NCI-H510A treated with DMSO at 0.1 percent for 48 hours (cell line): ENCODE measurements at regions not wholly inside any gene's neighbourhood (a gene's known extent, or its start where the extent isn't known, plus 50 kb on each side); places are given as distances from the start of the nearest gene placed in this dataset.

Source experiments
- DNase-seq: peaks from one replicate; lab custom pipeline; 2025; lab: John Stamatoyannopoulos, UW

GRCh38 chr15:25504307-25504706 lies 65.5 kb upstream of the UBE3A start:
- no peak for DNase-seq

DNA sequence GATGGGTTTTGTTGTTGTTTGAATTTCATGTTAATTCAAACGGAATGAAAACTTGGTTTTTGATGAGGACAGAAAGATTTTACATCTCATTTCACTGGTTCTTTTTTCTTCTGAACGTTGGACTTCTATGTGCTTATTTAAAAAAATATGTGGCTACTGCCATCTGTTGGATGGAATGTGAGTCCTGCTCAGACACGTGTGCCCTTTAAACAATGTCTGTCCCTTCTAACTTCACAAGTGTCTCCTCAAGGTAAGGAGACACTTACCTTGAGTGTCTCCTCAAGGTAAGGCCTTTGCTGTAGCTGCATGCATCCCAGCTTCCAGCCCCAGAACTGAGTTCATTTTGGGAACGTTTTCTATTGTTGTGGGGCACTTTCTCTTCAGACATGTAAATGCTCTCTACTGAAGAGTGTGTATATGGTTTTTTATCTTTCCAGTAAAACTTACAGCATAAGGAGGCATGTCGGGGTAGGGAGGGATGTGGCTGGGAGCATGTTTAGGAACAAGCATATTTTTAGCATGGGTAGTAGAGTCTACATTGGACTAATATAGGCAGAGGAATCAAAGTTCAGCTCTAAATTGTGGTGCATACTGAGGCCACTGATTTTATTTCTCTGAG lies 63.1 kb upstream of the UBE3A start:
- DNase-seq, result peak; percentile 6

- no peak for DNase-seq
Measured at GRCh38 chr15:25498835-25499234, 60.0 kb upstream of the UBE3A start.

DNA sequence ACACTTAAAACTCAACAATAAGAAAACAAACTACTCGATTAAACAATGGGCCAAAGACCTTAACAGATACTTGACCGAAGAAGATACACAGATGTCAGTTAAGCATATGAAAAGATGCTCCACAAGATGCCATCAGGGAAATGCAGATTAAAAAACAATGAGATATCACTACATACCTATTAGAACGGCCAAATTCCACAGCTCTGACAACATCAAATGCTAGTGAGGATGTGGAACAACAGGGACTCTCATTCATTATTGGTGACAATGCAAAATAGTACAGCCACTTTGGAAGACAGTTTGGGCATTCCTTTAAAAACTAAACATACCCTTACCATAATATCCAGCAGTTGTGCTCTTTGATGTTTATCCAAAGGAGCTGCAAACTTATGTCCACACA lies 59.1 kb upstream of the UBE3A start:
- DNase-seq, result no peak

DNA sequence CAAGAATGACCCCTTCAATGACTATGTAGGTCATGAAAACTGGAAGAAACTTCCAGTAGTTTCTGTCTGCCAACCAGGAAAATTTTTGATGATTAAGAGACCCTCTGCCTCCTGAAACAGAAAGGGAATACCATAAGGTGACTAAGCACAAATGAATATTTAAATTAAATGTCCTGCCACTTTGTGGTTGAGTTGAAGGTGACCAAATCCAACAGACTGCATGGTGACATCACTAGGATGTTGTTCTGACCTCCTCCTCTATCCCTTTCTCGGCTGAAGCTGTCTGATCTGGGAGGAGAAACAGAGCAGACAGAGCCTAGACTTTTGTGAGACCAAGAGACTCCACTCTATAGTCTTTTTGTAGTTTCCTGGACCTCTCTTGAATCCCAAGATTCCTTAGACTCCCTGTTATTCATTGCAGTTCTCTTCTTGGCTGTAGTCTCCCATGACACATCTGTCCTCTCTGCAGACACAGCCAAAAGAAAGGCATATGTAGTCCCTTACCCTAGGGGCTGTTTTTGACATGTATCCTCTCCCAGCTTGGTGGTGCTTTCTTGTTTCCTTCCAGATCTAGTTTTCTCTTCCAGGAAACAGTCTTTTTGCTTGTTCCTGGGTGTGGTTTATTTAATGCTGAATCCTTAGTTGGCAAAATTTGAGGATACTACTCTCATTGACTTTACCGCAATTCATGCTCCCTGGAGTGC lies 55.2 kb upstream of the UBE3A start:
- DNase-seq, result no peak

GRCh38 chr15:25492315-25492714 lies 53.5 kb upstream of the UBE3A start:
- DNase-seq, result no peak
